Stimulated activated CD4-positive, alpha-beta T cell treated with anti-CD3 and anti-CD28 coated beads, TNF-alpha, amount 100 ng/mL, for 48 hours (primary cell): ENCODE measurements at regions not wholly inside any gene's neighbourhood (a gene's known extent, or its start where the extent isn't known, plus 50 kb on each side); places are given as distances from the start of the nearest gene placed in this dataset.

Experiments
- DNase-seq, 3 donors: peaks; one replicate each; pipeline ENCODE4 v3.0.0-alpha.2; 2020; ENCODE audit warnings: low read depth in 3 of 3

DNA sequence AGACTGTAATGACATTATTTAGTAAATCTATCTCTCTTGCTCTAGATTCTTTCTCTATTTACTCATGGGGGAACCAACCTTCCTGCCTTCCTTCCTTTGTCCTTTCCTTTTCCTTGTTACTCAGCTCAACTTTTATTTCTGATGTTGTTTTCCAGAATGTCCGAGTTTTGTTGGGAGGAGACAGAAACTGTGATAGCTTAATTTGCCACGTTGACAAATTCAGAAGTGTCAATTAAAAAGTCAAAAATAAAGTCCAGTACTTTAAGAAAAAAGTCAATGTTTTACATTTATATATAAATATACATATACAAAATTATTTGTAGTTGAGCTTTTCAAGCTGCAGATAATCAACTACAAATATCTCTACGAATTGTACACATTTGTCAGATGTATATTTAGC is 1187.7 kb downstream of the ADGRL3 start:
- no peak for DNase-seq

DNA sequence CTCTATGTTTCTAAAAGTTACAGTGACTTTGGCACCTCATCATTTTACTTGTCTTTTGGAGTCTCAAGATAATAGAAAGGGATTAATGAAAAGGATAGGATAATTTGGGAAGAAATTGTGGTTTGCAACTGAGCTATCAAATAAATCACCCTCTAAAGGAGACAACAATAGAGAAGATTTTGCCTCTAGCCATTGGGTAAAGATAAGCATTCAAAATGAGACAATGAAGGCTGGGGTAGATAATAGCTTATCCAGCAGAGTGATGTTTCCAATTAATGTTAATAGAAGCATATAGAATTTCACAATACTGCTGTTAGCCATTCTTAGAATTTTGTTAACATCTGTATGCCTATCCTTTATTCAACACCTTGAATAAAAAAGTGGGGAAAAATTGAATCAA is 1177.6 kb downstream of the ADGRL3 start:
- DNase-seq = no peak

DNA sequence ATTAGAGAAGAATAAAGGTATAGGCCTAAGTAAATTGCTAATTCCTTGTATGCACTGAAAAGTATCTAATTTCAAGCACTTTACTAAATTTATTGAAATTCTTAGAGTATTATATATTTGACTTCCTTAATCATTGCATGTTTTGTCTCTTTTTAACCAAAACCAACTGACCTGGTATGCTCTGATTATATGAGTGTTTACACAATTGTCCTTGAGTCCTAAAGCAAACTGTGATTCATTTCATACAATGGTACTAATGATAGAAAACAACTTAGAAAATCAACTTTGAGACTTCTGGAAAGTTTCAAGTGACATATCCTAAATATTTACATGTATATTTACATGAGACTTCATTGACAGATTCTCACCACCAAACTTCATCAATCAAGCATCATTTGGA is 1177.1 kb downstream of the ADGRL3 start:
- no peak for DNase-seq

DNA sequence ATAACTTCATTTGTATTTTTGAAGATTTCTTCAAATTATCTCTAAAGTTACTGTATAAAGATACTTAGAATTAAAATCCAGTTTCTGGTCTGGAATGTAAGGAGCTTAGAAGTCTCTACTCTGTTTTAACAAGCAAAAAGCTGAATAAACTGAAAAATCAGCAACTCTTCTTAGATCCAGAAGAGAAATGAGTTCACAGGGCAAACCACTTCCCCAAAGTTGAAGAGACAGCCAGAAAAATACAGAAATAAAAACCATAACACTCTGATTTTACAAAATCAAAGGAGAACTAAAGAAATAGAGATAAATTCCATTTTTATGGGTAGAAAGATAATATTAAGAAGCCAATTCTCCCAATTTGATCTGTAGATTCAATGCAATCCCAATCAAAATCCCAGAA is 1166.8 kb downstream of the ADGRL3 start:
- no peak for DNase-seq

DNA sequence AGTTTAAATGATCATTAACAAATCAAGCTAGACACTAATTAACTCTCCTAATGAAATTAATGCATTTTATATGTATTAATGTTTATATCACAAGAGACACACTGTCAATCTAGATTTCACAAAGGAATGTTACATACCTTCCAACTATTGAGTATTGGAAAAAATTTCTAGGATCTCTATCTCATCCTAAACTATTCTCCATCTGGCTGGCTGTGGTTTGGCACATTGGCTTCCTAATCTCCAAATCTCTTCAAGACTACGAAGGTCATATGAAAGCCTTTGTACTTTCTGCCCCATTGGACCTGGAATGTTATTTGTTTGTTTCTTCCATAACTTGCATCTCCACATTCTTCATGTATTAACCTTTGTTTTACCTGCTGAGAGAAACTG is 1160.0 kb downstream of the ADGRL3 start:
- no peak for DNase-seq

DNA sequence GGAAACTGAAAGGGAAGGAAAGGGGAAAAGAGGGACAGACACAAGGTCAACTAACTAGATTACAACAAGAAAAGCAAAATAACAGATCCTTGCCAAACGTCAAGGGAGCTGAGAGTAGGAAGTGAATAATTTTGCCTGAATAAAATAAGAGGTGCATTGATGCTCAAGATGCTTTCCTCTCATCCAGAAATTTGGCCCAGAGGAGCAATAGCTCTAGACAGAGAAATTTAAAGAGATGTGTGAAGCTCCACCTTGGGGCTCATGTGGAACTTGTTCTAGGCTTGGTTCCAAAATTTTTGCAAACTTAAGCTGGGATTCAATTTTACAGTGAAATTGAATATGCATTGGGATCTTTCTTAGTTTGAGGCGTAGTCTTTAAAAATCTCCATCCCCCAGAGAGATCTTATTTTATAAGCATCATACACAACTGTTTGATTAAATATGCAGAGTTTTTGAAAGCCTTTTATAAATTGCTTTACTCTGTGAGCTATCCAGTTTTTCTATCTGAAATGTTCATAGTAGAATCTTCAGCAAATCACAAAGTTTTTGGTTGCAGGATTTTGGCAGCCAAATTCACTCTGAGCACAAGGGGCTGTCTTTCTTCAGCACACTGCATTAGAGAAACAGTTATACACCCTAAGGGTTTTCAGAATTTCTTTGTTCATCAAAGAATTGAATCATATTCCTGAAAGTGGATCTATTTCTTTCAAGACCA is 1159.5 kb downstream of the ADGRL3 start:
- no peak for DNase-seq

DNA sequence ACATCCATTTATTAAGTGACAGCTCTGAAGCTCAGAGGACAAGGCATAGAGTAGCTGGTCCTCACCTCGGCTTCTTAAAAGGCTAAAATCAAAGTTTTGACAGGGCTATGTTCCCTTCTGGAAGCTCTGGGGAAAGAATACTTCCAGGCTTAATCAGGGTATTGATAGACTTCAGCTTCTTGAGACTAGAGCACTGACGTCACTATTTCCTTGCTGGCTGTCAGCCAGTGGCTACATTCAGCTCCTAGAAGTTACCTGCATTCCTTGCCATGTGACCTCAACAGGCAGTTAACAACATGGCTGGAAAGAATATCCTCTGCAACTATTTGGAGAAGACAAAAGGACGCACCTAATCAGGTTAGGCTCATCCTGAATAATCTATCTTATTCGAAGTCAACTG is 1144.8 kb downstream of the ADGRL3 start:
- DNase-seq = no peak

DNA sequence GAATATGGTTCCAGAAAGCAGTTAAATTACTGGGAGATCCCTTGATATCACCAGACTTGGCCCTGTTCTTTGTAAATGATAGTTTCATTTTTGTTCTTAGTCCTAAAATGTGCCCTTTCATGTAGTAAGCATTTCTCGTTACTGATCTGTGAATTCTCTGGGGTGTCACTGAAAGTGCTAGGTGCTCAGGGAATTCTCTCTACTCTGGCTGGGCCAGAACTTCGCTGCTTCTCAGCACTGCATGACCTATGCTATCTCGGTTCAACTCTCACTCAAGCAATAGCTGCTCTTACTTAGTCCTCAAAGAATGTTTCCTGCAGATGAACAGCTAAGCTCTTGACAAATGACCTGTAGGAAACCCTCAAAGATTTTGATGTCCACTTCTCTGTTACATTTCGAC is 1144.3 kb downstream of the ADGRL3 start:
- DNase-seq = no peak

DNA sequence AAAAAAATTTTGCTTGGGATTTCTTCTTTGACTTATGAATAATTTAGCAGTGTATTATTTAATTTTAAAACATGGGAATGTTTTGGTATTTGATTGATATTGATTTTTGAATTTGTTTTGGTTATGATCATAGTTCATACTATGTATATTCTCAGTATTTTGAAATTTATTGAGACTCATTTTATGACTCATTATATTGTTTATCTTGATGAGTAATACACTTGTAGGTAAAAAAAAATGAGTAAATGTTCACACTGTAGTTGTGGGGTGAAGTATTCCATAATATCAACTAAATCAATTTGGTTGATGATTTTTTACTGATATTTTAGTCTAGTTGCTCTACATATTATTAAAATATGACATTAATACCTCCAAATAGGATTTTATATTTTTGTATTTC is 1142.2 kb downstream of the ADGRL3 start:
- no peak for DNase-seq

DNA sequence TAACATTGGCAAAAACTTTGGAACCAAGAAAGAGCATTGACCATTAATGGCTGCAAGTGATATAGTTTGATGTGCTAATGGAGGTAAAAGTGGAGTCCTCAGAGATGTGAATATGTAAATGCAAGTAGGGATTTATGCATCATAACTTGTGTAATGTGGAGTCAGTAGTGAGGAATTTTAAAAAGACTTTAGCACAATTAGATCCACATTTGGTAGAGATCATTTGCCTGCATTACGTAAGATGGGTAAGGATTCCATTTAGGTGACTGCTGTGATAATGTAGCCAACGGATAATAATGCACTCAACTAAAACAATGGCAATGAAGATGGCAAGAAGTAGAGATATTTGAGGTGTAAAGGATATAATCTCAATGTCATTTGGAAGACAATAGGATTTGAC is 1128.4 kb downstream of the ADGRL3 start:
- no peak for DNase-seq

DNA sequence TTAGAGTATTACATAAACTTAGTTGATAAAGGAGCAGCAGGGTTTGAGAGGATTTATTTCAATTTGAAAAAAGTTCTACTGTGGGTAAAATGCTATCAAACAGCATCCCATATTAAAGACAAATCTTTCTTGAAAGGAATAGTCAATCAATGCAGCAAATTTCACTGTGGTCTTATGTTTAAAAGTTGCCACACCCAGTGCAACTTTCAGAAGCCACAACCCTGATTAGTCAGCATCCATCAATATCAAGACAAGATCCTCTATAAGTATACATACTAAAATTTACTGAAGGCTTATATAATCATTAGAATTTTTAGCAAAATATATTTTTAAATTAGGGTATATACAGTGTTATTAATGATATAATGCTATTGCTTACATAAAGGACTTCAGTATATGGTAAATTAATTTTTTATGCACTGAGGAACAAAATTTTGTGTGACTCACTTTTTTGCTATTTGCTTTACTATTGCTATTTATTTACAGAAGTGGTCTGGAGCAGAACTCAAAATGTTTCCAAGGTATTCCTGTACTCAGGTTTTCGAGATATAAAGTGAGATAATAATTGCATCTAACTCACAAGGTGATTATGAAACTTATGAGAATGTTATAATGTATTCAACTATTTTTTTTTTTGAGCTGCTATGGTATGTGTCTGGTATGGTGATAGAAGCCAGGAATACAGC is 1127.6 kb downstream of the ADGRL3 start:
- no peak for DNase-seq

DNA sequence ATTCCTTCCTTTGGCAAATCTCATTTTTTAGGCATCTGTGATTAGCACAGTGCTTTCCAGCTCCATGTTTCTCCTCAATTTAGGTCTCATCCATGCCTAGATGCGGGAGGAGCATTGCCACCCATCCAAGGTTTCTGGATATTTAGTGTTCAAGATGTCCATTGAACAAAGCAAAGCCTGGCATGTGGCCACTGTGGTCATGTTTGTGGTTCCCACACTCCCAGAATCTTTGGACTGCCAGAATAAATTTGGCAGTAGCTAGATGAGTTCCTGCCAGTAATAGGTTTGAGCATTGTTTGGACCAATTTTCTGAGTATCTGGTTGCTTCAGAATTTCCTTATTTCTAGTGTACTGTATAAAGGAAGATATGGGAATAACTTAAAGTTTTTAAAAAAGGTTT is 1124.1 kb downstream of the ADGRL3 start:
- DNase-seq = no peak

DNA sequence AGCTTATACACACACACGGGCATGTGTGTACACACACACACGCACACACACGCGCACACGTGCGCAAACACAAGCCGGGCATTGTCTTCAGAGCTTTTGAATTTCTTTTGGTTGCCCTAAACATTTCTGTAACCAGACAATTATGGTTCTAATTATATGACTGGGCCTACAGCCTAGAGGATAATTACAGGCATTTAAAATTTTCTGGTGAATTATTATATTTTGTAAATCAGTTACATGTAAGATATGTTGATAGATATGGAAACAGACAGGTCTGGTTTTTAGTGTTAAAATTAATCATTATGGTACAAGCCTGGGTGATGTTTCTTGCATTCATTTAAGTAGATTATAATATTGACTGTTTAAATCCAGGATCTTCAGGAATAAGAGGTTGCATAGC is 1120.5 kb downstream of the ADGRL3 start:
- no peak for DNase-seq

DNA sequence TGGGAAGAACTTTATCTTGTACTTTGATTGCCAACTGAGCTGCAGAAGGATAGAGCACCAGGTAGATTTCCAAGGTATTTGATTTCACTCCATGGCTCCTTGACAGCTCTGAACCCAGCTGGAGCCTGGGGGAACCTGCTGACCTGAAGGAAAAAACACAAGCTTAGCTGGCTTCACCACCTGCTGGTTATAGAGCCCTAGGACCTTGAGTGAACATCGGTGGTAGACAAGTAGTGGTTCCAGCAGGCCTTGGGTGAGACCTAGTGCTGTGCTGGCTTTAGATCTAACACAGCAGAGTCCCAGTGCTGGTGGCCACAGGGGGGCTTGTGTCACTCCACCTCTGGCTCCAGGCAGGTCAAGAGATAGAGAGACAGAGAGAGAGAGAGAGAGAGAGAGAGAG is 1102.6 kb downstream of the ADGRL3 start:
- no peak for DNase-seq

DNA sequence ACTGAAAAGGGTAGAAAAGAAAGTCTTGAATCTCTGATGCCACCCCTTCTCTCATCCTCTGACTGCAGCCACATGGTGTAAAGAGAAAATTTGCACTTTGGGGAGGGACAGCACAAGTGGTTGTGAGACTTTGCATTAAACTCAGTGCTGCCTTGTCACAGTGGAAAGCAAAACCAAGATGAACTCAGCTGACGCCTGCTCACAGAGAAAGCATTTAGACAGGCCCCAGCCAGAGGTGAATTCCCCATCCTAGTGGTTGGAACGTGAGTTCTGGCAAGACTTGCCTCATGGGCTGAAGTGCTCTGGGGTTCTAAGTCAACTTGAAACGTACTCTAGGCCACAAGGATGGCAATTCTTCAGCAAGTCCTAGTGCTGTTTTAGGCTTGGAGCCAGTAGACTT is 1101.4 kb downstream of the ADGRL3 start:
- no peak for DNase-seq

DNA sequence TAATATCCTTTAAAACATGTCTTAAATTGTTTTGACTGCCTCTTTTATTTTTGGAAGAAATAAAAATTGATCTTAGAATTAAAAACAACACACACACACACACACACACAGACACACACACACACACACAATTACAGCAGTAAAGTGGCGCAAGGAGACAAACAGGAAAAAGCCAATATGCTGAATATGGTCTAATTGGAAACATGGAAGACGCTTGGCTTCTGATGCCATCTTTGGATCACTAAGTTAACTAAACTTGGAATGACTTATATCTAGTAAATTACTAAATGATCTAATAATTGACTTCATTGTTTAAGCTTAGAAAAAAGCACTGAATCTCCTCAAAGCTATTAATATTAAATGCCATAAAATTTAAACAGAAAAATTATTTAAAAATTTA is 1093.4 kb downstream of the ADGRL3 start:
- DNase-seq = no peak

DNA sequence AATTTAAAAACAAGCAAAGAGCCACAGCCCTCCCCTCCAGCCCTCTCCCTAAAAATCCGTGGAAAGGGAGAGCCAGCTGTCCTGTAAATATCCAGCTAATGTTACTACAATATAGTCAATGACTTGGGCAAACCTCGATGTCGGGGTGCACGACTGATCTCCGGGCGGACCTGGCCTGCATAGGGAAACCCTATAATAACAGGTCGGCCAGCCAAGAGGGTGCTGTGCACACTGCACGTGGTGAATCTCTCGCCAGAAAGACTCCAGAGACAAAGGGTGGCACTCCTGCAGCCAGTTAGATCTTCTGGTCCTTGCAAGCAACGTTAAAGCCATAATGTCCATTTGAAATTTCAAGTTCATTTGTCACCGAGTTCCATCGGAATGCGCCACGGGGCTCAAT is 1092.8 kb downstream of the ADGRL3 start:
- no peak for DNase-seq

DNA sequence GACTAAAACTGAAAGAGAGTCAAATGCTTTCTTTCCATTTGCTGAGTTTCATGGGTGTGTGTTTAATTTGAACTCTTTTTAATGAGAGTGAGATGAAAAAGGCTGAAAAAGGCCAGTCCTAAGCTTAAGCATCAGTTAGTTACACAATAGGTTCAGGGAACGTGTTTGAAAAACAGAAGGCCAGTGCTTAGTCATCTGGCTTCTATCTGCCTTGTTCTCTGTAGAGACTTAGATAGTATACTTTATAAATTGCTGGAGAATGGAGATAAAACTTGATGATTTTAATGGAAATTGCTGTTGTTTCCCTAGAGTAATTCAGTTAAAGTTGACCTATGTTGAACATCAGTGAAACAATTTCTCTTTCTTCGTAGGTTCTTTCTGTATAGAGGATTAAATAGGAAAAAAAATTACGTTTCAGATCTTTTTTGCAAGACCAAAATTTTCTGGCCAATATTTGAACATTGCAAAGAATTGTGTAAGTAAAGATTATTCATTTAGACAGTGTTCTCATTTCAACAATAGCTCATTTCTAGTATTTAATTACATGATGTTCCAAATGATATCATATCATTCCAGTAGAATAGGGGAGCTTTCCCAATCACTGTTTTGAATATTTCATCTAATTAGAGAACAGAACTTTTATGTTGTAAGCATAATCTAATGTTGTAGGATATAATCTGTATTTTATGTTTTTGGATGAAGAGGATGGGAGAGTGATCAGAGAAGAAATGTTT is 1088.8 kb downstream of the ADGRL3 start:
- no peak for DNase-seq

DNA sequence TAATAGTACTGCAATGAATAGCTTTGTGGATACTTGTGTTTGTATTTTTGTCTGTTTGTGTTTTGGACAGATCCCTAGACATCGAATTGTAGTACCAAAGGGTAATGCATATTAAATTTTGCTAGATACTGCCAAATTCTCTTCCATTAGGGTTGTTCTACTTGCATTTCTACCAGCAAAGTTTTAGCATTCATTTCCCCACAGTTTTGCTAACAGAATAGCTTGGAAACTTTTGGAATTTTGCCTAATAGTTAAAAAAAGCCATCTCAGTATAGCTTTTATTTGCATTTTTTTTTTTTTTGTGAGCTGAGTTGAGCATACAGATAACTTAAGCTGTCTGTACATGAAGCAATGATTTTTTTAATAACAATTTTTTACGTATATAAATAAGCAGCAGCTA is 1084.9 kb downstream of the ADGRL3 start:
- no peak for DNase-seq

DNA sequence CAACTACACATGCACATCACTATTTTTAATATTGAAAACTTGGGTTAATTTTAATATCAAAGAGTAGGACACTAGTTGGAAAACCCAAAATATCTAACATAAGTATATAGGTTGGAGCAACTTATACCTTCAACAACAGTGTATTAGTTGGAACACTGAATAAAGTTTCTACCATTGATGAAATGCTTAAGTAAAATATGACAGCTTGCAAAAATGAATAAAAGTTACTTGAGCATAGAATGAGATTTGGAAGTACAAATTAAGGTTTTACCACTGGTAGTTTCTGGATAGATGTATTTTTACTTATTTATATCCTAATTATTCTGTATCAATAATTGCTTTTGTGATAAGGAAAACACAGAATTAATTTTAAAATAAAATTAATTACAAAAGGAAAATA is 1079.6 kb downstream of the ADGRL3 start:
- DNase-seq = no peak

DNA sequence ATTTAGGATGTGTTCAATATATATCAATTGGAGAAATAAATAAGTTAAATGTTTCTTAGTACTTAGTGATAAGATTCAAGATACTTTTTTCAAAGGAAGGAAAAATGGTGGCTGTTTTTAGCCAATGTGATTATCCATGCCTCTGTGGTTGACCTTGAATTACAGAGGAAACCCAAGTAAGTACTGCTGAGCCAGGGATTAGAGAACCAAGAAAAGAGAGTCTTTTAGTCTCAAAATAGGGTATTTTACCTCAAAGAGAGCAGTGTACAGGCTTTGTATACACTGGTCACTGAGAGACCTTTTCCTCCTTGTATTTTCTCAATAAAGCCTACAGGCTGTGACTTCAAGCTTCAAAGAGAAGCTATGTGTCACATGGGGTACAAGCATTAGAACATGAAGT is 1075.3 kb downstream of the ADGRL3 start:
- DNase-seq = no peak

DNA sequence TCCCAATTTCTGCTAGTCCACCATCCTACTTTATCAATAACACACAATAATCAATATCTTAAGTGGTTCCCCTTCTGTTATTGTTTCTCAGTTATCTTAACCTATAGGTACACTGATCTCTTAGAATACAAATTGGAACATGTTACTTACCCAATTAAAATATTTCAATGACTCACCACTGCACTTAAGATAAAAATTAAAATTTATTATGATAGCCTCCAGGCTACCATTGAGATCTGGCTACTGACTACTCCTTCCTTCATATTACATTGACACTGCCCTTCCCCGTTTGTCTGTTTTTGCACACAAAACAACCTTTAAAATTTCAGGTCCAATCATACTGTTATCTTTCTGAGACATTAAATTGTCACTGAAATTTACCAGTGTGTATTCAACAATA is 1074.7 kb downstream of the ADGRL3 start:
- no peak for DNase-seq

DNA sequence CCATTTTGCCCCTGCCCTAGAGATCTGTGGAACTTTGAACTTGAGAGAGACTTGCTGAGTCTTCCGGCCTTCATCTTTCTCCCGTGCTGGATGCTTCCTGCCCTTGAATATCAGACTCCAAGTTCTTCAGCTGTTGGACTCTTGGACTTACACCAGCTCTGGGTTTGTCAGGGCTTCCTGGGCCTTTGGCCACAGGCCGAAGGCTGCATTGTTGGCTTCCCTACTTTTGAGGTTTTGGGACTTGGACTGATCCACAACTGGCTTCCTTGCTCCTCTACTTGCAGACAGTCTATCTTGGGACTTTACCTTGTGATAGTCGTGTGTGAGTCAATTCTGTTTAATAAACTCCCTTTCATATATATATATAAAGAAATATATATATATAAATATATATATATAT is 1071.0 kb downstream of the ADGRL3 start:
- DNase-seq = no peak
